CD14-positive monocyte (primary cell): ENCODE measurements at regions not wholly inside any gene's neighbourhood (a gene's known extent, or its start where the extent isn't known, plus 50 kb on each side); places are given as distances from the start of the nearest gene placed in this dataset.

Experiments used
- DNase-seq, 3 donors: peaks; one replicate each; pipeline ENCODE4 v3.0.0-alpha.2; 2011 to 2022
- H2AFZ ChIP-seq: 2 replicates; pipeline ENCODE4 v1.6.0; 2012; ENCODE audit warnings: mild to moderate bottlenecking, low read depth, low read length, inconsistent platforms; ENCODE audit not compliant: insufficient read depth, poor library complexity, severe bottlenecking
- H3K27ac ChIP-seq, 2 donors: 1 replicate in 1 of 2; 2 replicates in 1 of 2; pipeline ENCODE4 v1.5.1; 2012 to 2013; ENCODE audit warnings: low read length in 2 of 2, control low read depth in 1 of 2, inconsistent platforms in 1 of 2, low read depth in 1 of 2, mild to moderate bottlenecking in 1 of 2
- H3K27me3 ChIP-seq, 2 donors: one replicate each; pipeline versions ENCODE4 v1.6.0 to v1.6.1; 2011 to 2013; ENCODE audit warnings: low read length in 2 of 2; ENCODE audit not compliant: control insufficient read depth in 2 of 2, insufficient read depth in 2 of 2
- H3K36me3 ChIP-seq, 2 donors: replicated peaks in 1 of 2; 1 replicate in 1 of 2; 2 replicates in 1 of 2; pipeline versions ENCODE4 v1.5.1 to v1.6.1; 2012 to 2013; ENCODE audit warnings: low read length in 2 of 2, control low read depth in 1 of 2, inconsistent platforms in 1 of 2, mild to moderate bottlenecking in 1 of 2; ENCODE audit not compliant: insufficient read depth in 2 of 2, control insufficient read depth in 1 of 2
- H3K4me1 ChIP-seq, 2 donors: 1 replicate in 1 of 2; 2 replicates in 1 of 2; pipeline versions ENCODE4 v1.5.1 to v1.6.1; 2012 to 2013; ENCODE audit warnings: low read length in 2 of 2, control low read depth in 1 of 2, inconsistent platforms in 1 of 2, mild to moderate bottlenecking in 1 of 2, moderate library complexity in 1 of 2; ENCODE audit not compliant: insufficient read depth in 2 of 2, control insufficient read depth in 1 of 2
- H3K4me2 ChIP-seq: replicated peaks from 2 replicates; pipeline ENCODE3; 2012; ENCODE audit warnings: low read length, moderate library complexity, mild to moderate bottlenecking; ENCODE audit not compliant: poor library complexity, severe bottlenecking; ENCODE audit errors: extremely low read depth
- H3K4me3 ChIP-seq, 3 experiments: fragments of 200-600 bp in 1 of 3; sonication (generic) in 1 of 3; replicated peaks in 1 of 3; 1 replicate in 2 of 3; 2 replicates in 1 of 3; pipeline ENCODE4 v1.5.1; 2011 to 2013; ENCODE audit warnings: low read length in 3 of 3, mild to moderate bottlenecking in 3 of 3, control low read depth in 2 of 3, low read depth in 2 of 3, inconsistent platforms in 1 of 3, moderate library complexity in 1 of 3
- H3K79me2 ChIP-seq: 2 replicates; pipeline ENCODE4 v1.6.0; 2012; ENCODE audit warnings: mild to moderate bottlenecking, control low read depth, inconsistent platforms, low read length, moderate library complexity; ENCODE audit not compliant: insufficient read depth
- H3K9ac ChIP-seq: 2 replicates; pipeline ENCODE4 v1.6.0; 2017; ENCODE audit warnings: low read length, mild to moderate bottlenecking; ENCODE audit not compliant: insufficient read depth, poor library complexity, severe bottlenecking
- H3K9me3 ChIP-seq, 2 donors: replicated peaks in 1 of 2; 1 replicate in 1 of 2; 2 replicates in 1 of 2; pipeline versions ENCODE4 v1.5.1 to v1.6.1; 2012 to 2013; ENCODE audit warnings: low read length in 2 of 2, control low read depth in 1 of 2; ENCODE audit not compliant: control insufficient read depth in 1 of 2, insufficient read depth in 1 of 2
- H4K20me1 ChIP-seq: 2 replicates; pipeline ENCODE4 v1.6.0; 2012; ENCODE audit warnings: mild to moderate bottlenecking, low read length, control low read depth, moderate library complexity; ENCODE audit not compliant: insufficient read depth
- H3K27ac Mint-ChIP-seq, 7 donors: one replicate each; pipeline ENCODE4 v1.8.0; 2020; ENCODE audit warnings: mild to moderate bottlenecking in 7 of 7, mixed read lengths in 7 of 7, moderate library complexity in 6 of 7, inconsistent platforms in 2 of 7
- H3K27me3 Mint-ChIP-seq, 3 donors: one replicate each; pipeline ENCODE4 v1.8.0; 2021 to 2022; ENCODE audit warnings: low read depth in 3 of 3, mild to moderate bottlenecking in 3 of 3, mixed read lengths in 3 of 3, moderate library complexity in 3 of 3, inconsistent platforms in 1 of 3
- H3K36me3 Mint-ChIP-seq, 2 donors: one replicate each; pipeline ENCODE4 v1.8.0; 2020; ENCODE audit warnings: mixed read lengths in 2 of 2, inconsistent platforms in 1 of 2, mild to moderate bottlenecking in 1 of 2
- H3K4me1 Mint-ChIP-seq: one replicate; pipeline ENCODE4 v1.8.0; 2020; ENCODE audit warnings: mild to moderate bottlenecking, mixed read lengths
- H3K4me3 Mint-ChIP-seq, 2 donors: one replicate each; pipeline ENCODE4 v1.8.0; 2020; ENCODE audit warnings: mild to moderate bottlenecking in 2 of 2, mixed read lengths in 2 of 2, moderate library complexity in 1 of 2
- H3K9me3 Mint-ChIP-seq, 7 donors: one replicate each; pipeline ENCODE4 v1.8.0; 2020 to 2022; ENCODE audit warnings: mixed read lengths in 7 of 7, mild to moderate bottlenecking in 6 of 7, moderate library complexity in 6 of 7, inconsistent platforms in 2 of 7
- CTCF ChIP-seq: fragments of 200-600 bp; IDR thresholded peaks from one replicate; pipeline ENCODE4 v1.8.0; 2022; ENCODE audit warnings: antibody characterized with exemption, mild to moderate bottlenecking
- WGBS: methylation state at CpG from one replicate; pipeline ENCODE4 v1.1.5; 2013; ENCODE audit warnings: missing lambda C conversion rate; ENCODE audit not compliant: insufficient coverage; 5-methylcytosine and 5-hydroxymethylcytosine counted together
- intact Hi-C, 2 donors: fragments of 100-400 bp; cut with micrococcal nuclease; formaldehyde crosslinking; loops; one replicate each; pipeline versions ENCODE4 v1.15.0 to v1.15.1; 2023

- TF ChIP-seq CTCF = no peak
- H3K4me1 Mint-ChIP-seq = peaks cover 27% of the 10 kb centered on the region
- peaks cover 30 to 31% of the 10 kb centered on the region in 2 donors for H3K4me1 ChIP-seq
- peak overlapping the region; percentile 86 to 97 (median 95) for H3K27ac Mint-ChIP-seq
- H3K9me3 ChIP-seq = no peaks in the 10 kb centered on the region
- peaks cover 3 to 5% of the 10 kb centered on the region in 2 donors for H3K27me3 ChIP-seq
- no peak overlapping the region for H3K4me3 Mint-ChIP-seq
- no peaks in the 10 kb centered on the region for H3K36me3 ChIP-seq
- H4K20me1 ChIP-seq = no peaks in the 10 kb centered on the region
- WGBS = 75% methylated on average over 1 of the region's 5 CpGs
- intact Hi-C loops = loop anchor here (5.0 to 10.0 kb wide), 2 partner anchors 145 to 1372 kb away; partner anchors contain the start of genes CPEB2 (in 2 of the 2) and RAB28 (in 1 of the 2)
- H3K9me3 Mint-ChIP-seq = peaks cover 0 to 3% (median 0%) of the 10 kb centered on the region in 7 donors
- no peak overlapping the region for H3K9ac ChIP-seq
- peak overlapping the region in 1 of 2 donors; percentile 90 for H3K27ac ChIP-seq
- DNase-seq = peak in 2 of 3 donors; percentile 17 to 30
- no peak overlapping the region for H3K4me2 ChIP-seq
- no peak overlapping the region for H2AFZ ChIP-seq
- no peak overlapping the region for H3K4me3 ChIP-seq
- no peaks in the 10 kb centered on the region for H3K79me2 ChIP-seq
- H3K36me3 Mint-ChIP-seq = no peaks in the 10 kb centered on the region
- peaks cover 0 to 15% (median 14%) of the 10 kb centered on the region in 3 donors for H3K27me3 Mint-ChIP-seq
Observed at GRCh38 chr4:14856934-14857235, 145.4 kb upstream of the CPEB2 start.

GRCh38 chr4:14857475-14857874 lies 144.8 kb upstream of the CPEB2 start:
- Histone ChIP-seq H3K4me3 (no peak overlapping the region), H3K4me1 (peaks cover 30 to 31% of the 10 kb centered on the region in 2 donors), H3K9me3 (no peaks in the 10 kb centered on the region), H3K4me2 (no peak overlapping the region), H3K27ac (peak overlapping the region in 1 of 2 donors; percentile 90), H2AFZ (no peak overlapping the region), H3K9ac (no peak overlapping the region), H3K27me3 (peaks cover 7 to 10% of the 10 kb centered on the region in 2 donors), H4K20me1 (no peaks in the 10 kb centered on the region), H3K36me3 (no peaks in the 10 kb centered on the region), H3K79me2 (no peaks in the 10 kb centered on the region)
- no CpG with 5 or more reads among the region's 3 CpGs for WGBS
- H3K27me3 Mint-ChIP-seq = peaks cover 5 to 21% (median 17%) of the 10 kb centered on the region in 3 donors
- H3K4me1 Mint-ChIP-seq = peaks cover 28% of the 10 kb centered on the region
- no peak for TF ChIP-seq CTCF
- H3K4me3 Mint-ChIP-seq = no peak overlapping the region
- intact Hi-C loops = loop anchor here (5.0 to 10.0 kb wide), 2 partner anchors 145 to 1373 kb away; partner anchors contain the start of genes CPEB2 (in 2 of the 2) and RAB28 (in 1 of the 2)
- DNase-seq = no peak
- H3K9me3 Mint-ChIP-seq = peaks cover 0 to 3% (median 0%) of the 10 kb centered on the region in 7 donors
- H3K27ac Mint-ChIP-seq = peak overlapping the region in 4 of 7 donors; percentile 95 to 97 (median 95)
- H3K36me3 Mint-ChIP-seq = no peaks in the 10 kb centered on the region
